H1 (cell line): ENCODE measurements at regions not wholly inside any gene's neighbourhood (a gene's known extent, or its start where the extent isn't known, plus 50 kb on each side); places are given as distances from the start of the nearest gene placed in this dataset.

Experiments used
- CTCF ChIA-PET: fragments of 300-600 bp; sonication (Branson Sonifier 250); formaldehyde crosslinking; loops from one replicate; lab custom pipeline; 2021; ENCODE audit not compliant: partially characterized antibody; lab: Charles Lee
- POLR2A ChIA-PET: fragments of 300-600 bp; sonication (Branson Sonifier 250); formaldehyde crosslinking; loops from one replicate; lab custom pipeline; 2021; ENCODE audit warnings: inconsistent platforms; ENCODE audit not compliant: partially characterized antibody; lab: Charles Lee
- DNase-seq, 2 experiments: peaks; one replicate each; pipeline versions ENCODE4 v3.0.0 to v3.0.0-alpha.2; 2010 to 2022; ENCODE audit warnings: low spot score in 2 of 2, low read depth in 1 of 2, mixed read lengths in 1 of 2
- FAIRE-seq: peaks from 2 replicates; lab custom pipeline; 2011; peaks lifted over from hg19 to GRCh38; lab: Jason Lieb, UNC
- H2AFZ ChIP-seq: 2 replicates; pipeline ENCODE4 v1.8.1; 2012; ENCODE audit warnings: low read length, inconsistent platforms
- H2AK5ac ChIP-seq: 2 replicates; pipeline ENCODE4 v1.6.1; 2013; ENCODE audit warnings: low read depth, low read length
- H2BK120ac ChIP-seq: replicated peaks from 2 replicates; pipeline ENCODE3; 2013; ENCODE audit warnings: low read depth, low read length, inconsistent platforms
- H2BK12ac ChIP-seq: 2 replicates; pipeline ENCODE4 v1.6.1; 2013; ENCODE audit warnings: low read depth, low read length
- H2BK15ac ChIP-seq: 2 replicates; pipeline ENCODE4 v1.6.1; 2013; ENCODE audit warnings: low read length
- H2BK20ac ChIP-seq: 2 replicates; pipeline ENCODE4 v1.6.1; 2013; ENCODE audit warnings: low read length
- H2BK5ac ChIP-seq: 2 replicates; pipeline ENCODE4 v1.6.1; 2013; ENCODE audit warnings: low read depth, low read length
- H3K14ac ChIP-seq: 2 replicates; pipeline ENCODE4 v1.6.1; 2013; ENCODE audit warnings: inconsistent platforms; ENCODE audit not compliant: insufficient read length
- H3K18ac ChIP-seq: 2 replicates; pipeline ENCODE4 v1.6.1; 2013; ENCODE audit warnings: low read length; ENCODE audit errors: extremely low read depth
- H3K23ac ChIP-seq: 2 replicates; pipeline ENCODE4 v1.6.1; 2013; ENCODE audit warnings: inconsistent platforms; ENCODE audit not compliant: insufficient read length
- H3K23me2 ChIP-seq: 2 replicates; pipeline ENCODE4 v1.6.1; 2013; ENCODE audit warnings: low read depth, low read length
- H3K27ac ChIP-seq: 2 replicates; pipeline ENCODE4 v1.6.1; 2011; ENCODE audit warnings: low read depth, low read length, inconsistent platforms
- H3K27me3 ChIP-seq, 4 experiments: replicated peaks in 1 of 4; 1 replicate in 1 of 4; 2 replicates in 3 of 4; pipeline versions ENCODE4 v1.6.1 to v1.8.1; 2011 to 2013; ENCODE audit warnings: low read length in 3 of 4, mild to moderate bottlenecking in 3 of 4, inconsistent platforms in 2 of 4, mixed read lengths in 2 of 4, moderate library complexity in 1 of 4; ENCODE audit not compliant: control insufficient read depth in 3 of 4, insufficient read depth in 3 of 4; ENCODE audit errors: extremely low read depth in 1 of 4
- H3K36me3 ChIP-seq, 4 experiments: 2 replicates each; pipeline versions ENCODE4 v1.6.1 to v1.8.1; 2011 to 2013; ENCODE audit warnings: mild to moderate bottlenecking in 4 of 4, low read length in 3 of 4, moderate library complexity in 2 of 4, control low read depth in 1 of 4, inconsistent platforms in 1 of 4; ENCODE audit not compliant: insufficient read depth in 4 of 4, control insufficient read depth in 2 of 4
- H3K4ac ChIP-seq: replicated peaks from 2 replicates; pipeline ENCODE3; 2013; ENCODE audit warnings: low read length, low read depth, mixed read lengths, inconsistent platforms; ENCODE audit not compliant: insufficient read length
- H3K4me1 ChIP-seq, 4 experiments: replicated peaks in 1 of 4; 1 replicate in 1 of 4; 2 replicates in 3 of 4; pipeline versions ENCODE4 v1.6.1 to v1.8.1; 2011 to 2013; ENCODE audit warnings: low read length in 3 of 4, inconsistent platforms in 2 of 4, mixed read lengths in 1 of 4; ENCODE audit not compliant: insufficient read depth in 4 of 4, control insufficient read depth in 3 of 4
- H3K4me2 ChIP-seq, 2 experiments: 2 replicates each; pipeline versions ENCODE4 v1.6.1 to v1.8.1; 2011 to 2013; ENCODE audit warnings: low read depth in 2 of 2, low read length in 2 of 2, control low read depth in 1 of 2, inconsistent platforms in 1 of 2, mild to moderate bottlenecking in 1 of 2; ENCODE audit not compliant: insufficient read depth in 1 of 2
- H3K4me3 ChIP-seq, 4 experiments: fragments of 200-600, 300-600 bp in 1 of 4; sonication (generic), shearing (Covaris generic), sonication (Bioruptor Twin) in 1 of 4; 2 replicates each; pipeline versions ENCODE4 v1.5.1 to v1.8.1; 2011 to 2016; ENCODE audit warnings: low read length in 4 of 4, low read depth in 3 of 4, control low read depth in 2 of 4, inconsistent platforms in 2 of 4, mild to moderate bottlenecking in 2 of 4, mixed read lengths in 1 of 4, moderate library complexity in 1 of 4; ENCODE audit not compliant: insufficient read depth in 2 of 4; ENCODE audit errors: extremely low read depth in 1 of 4
- H3K56ac ChIP-seq: replicated peaks from 2 replicates; pipeline ENCODE3; 2013; ENCODE audit warnings: low read depth, mild to moderate bottlenecking, mixed read lengths, low read length, inconsistent platforms; ENCODE audit not compliant: insufficient read length
- H3K79me1 ChIP-seq: 2 replicates; pipeline ENCODE4 v1.6.1; 2013; ENCODE audit warnings: low read depth, low read length, control low read depth
- H3K79me2 ChIP-seq, 2 experiments: 2 replicates each; pipeline versions ENCODE4 v1.6.1 to v1.8.1; 2012 to 2013; ENCODE audit warnings: low read length in 2 of 2, mild to moderate bottlenecking in 2 of 2, inconsistent platforms in 1 of 2; ENCODE audit not compliant: insufficient read depth in 2 of 2, control insufficient read depth in 1 of 2
- H3K9ac ChIP-seq, 4 experiments: replicated peaks in 1 of 4; 1 replicate in 1 of 4; 2 replicates in 3 of 4; pipeline versions ENCODE4 v1.6.1 to v1.8.1; 2011 to 2013; ENCODE audit warnings: low read depth in 3 of 4, low read length in 3 of 4, control low read depth in 2 of 4, mild to moderate bottlenecking in 2 of 4, moderate library complexity in 2 of 4, inconsistent platforms in 1 of 4; ENCODE audit errors: extremely low read depth in 1 of 4
- H3K9me3 ChIP-seq, 2 experiments: 2 replicates each; pipeline versions ENCODE4 v1.6.1 to v1.8.1; 2012 to 2013; ENCODE audit warnings: mild to moderate bottlenecking in 2 of 2, moderate library complexity in 2 of 2, control low read depth in 1 of 2, inconsistent platforms in 1 of 2, low read depth in 1 of 2, low read length in 1 of 2, mixed read lengths in 1 of 2; ENCODE audit not compliant: insufficient read depth in 2 of 2
- H4K20me1 ChIP-seq, 2 experiments: replicated peaks in 1 of 2; 2 replicates each; pipeline versions ENCODE3 to v1.8.1; 2011 to 2013; ENCODE audit warnings: inconsistent platforms in 2 of 2, low read length in 2 of 2, mild to moderate bottlenecking in 1 of 2; ENCODE audit not compliant: insufficient read depth in 2 of 2, control insufficient read depth in 1 of 2
- H4K5ac ChIP-seq: 2 replicates; pipeline ENCODE4 v1.6.1; 2013; ENCODE audit warnings: low read length, low read depth, mixed read lengths, inconsistent platforms; ENCODE audit not compliant: insufficient read length
- H4K8ac ChIP-seq: 2 replicates; pipeline ENCODE4 v1.8.0; 2013; ENCODE audit warnings: mild to moderate bottlenecking, moderate library complexity, low read length, inconsistent platforms; ENCODE audit not compliant: insufficient read depth; ENCODE audit errors: extremely low read depth
- H4K91ac ChIP-seq: replicated peaks from 2 replicates; pipeline ENCODE3; 2013; ENCODE audit warnings: low read length, mixed read lengths, inconsistent platforms; ENCODE audit not compliant: insufficient read length
- CBX5 ChIP-seq: fragments of 300-800, 300-1000 bp; sonication (generic); IDR thresholded peaks from 2 replicates; pipeline ENCODE4 v1.7.1; 2016; ENCODE audit warnings: antibody characterized with exemption, low read length, low read depth
- CBX8 ChIP-seq: fragments of 300-800, 300-1000 bp; sonication (generic); IDR thresholded peaks from 2 replicates; pipeline ENCODE4 v1.7.1; 2016; ENCODE audit warnings: low read depth, low read length, borderline replicate concordance
- CHD1 ChIP-seq: IDR thresholded peaks from 2 replicates; pipeline ENCODE4 v1.6.1; 2012; ENCODE audit warnings: low read depth, low read length, improper control_type of control experiment
- KDM1A ChIP-seq: fragments of 200-600, 300-600 bp; sonication (generic); IDR thresholded peaks from 2 replicates; pipeline ENCODE4 v1.7.1; 2016; ENCODE audit warnings: mild to moderate bottlenecking, low read length, borderline replicate concordance
- KDM4A ChIP-seq: IDR thresholded peaks from one replicate; pipeline ENCODE4 v1.7.1; 2012; ENCODE audit warnings: low read depth, mild to moderate bottlenecking, moderate library complexity, low read length, inconsistent platforms; ENCODE audit not compliant: severe bottlenecking
- SRF ChIP-seq: IDR thresholded peaks from 2 replicates; pipeline ENCODE4 v1.6.1; 2011; ENCODE audit warnings: mild to moderate bottlenecking, low read depth, low read length, moderate library complexity
- WGBS, 2 experiments: shearing (Covaris generic) in 1 of 2; methylation state at CpG; one replicate each; pipeline versions ENCODE4 v1.1.6 to v1.1.7; 2013 to 2015; ENCODE audit warnings: low lambda C conversion rate in 2 of 2, mixed read lengths in 2 of 2, inconsistent platforms in 1 of 2, low coverage in 1 of 2, missing lambda C conversion rate in 1 of 2; ENCODE audit not compliant: insufficient replicate concordance in 2 of 2, insufficient coverage in 1 of 2, insufficient read length in 1 of 2; ENCODE audit errors: extremely low coverage in 1 of 2, missing lambda C conversion rate in 1 of 2; 5-methylcytosine and 5-hydroxymethylcytosine counted together

- no peak overlapping the region for H3K23ac ChIP-seq
- no peaks in the 10 kb centered on the region for H3K79me2 ChIP-seq
- no peaks in the 10 kb centered on the region for H3K9me3 ChIP-seq
- CTCF ChIA-PET = interaction anchor here (0.6 to 1.6 kb wide), 2 partner anchors 23 to 51 kb away, joined by 3 to 5 read pairs; no protein-coding TSS in a partner anchor
- no peak overlapping the region for H4K5ac ChIP-seq
- no peak overlapping the region for H4K91ac ChIP-seq
- no peaks in the 10 kb centered on the region for H3K79me1 ChIP-seq
- no peak overlapping the region for H3K9ac ChIP-seq
- peaks cover 0 to 20% (median 10%) of the 10 kb centered on the region in 4 experiments for H3K4me1 ChIP-seq
- H3K56ac ChIP-seq = no peak overlapping the region
- FAIRE-seq (no peak), DNase-seq (no peak)
- H2BK120ac ChIP-seq = no peak overlapping the region
- no peaks in the 10 kb centered on the region for H3K23me2 ChIP-seq
- H2BK20ac ChIP-seq = 0 out of 2 replicates have a peak overlapping the region, but pooled peaks have one; percentile 40
- H2BK12ac ChIP-seq = no peak overlapping the region
- H2AK5ac ChIP-seq = no peak overlapping the region
- WGBS, 2 experiments = 80% methylated on average over 7 of the region's 7 CpGs; no CpG with 5 or more reads in 1 of the 2 experiments
- TF ChIP-seq CBX5 (no peak), KDM4A (no peak), KDM1A (no peak), CBX8 (no peak), CHD1 (no peak), SRF (no peak)
- no peaks in the 10 kb centered on the region; a peak in 1 of 7 replicates for H3K27me3 ChIP-seq
- no peak overlapping the region for H2BK5ac ChIP-seq
- H4K20me1 ChIP-seq = no peaks in the 10 kb centered on the region
- no peak overlapping the region for H3K18ac ChIP-seq
- H3K4me3 ChIP-seq = no peak overlapping the region
- no peak overlapping the region for H3K14ac ChIP-seq
- peak overlapping the region; percentile 65; the same call in 1 of the 2 replicates for H2AFZ ChIP-seq
- H3K27ac ChIP-seq = no peak overlapping the region
- POLR2A ChIA-PET = no interaction called here
- no peak overlapping the region for H3K4ac ChIP-seq
- no peak overlapping the region for H2BK15ac ChIP-seq
- no peak overlapping the region for H3K4me2 ChIP-seq
- H4K8ac ChIP-seq = peak overlapping the region; percentile 57; the same call in 1 of the 2 replicates
- no peaks in the 10 kb centered on the region for H3K36me3 ChIP-seq
Observed at GRCh38 chr14:36012621-36013020, 163.9 kb downstream of the PTCSC3 start.
